Psoas muscle (tissue), 7 donors: ENCODE measurements at regions not wholly inside any gene's neighbourhood (a gene's known extent, or its start where the extent isn't known, plus 50 kb on each side); places are given as distances from the start of the nearest gene placed in this dataset.

ENCODE experiments used
- ATAC-seq, 4 donors: fragments of 200-7000 bp; cut with Tn5 transposase; one replicate each; pipeline ENCODE4 v1.9.1; 2020; ENCODE audit warnings: moderate library complexity in 3 of 4, mild to moderate bottlenecking in 2 of 4
- DNase-seq, 2 donors: peaks; one replicate each; pipeline ENCODE4 v3.0.0-alpha.2; 2020
- H3K27ac ChIP-seq: fragments of 200-600 bp; one replicate; pipeline ENCODE4 v1.8.0; 2022
- H3K27me3 ChIP-seq, 3 donors: fragments of 200-600 bp in 1 of 3; one replicate each; pipeline versions ENCODE4 v1.6.1 to v1.8.0; 2013 to 2022; ENCODE audit warnings: low read length in 2 of 3, mild to moderate bottlenecking in 2 of 3, moderate library complexity in 1 of 3; ENCODE audit not compliant: insufficient read depth in 3 of 3
- H3K36me3 ChIP-seq, 2 donors: fragments of 200-600 bp in 1 of 2; one replicate each; pipeline versions ENCODE4 v1.6.1 to v1.8.0; 2013 to 2022; ENCODE audit warnings: low read depth in 1 of 2, mild to moderate bottlenecking in 1 of 2, moderate library complexity in 1 of 2; ENCODE audit not compliant: insufficient read depth in 1 of 2
- H3K4me1 ChIP-seq: fragments of 200-600 bp; one replicate; pipeline ENCODE4 v1.8.0; 2022
- H3K4me3 ChIP-seq: fragments of 200-600 bp; one replicate; pipeline ENCODE4 v1.8.0; 2022; ENCODE audit warnings: mild to moderate bottlenecking
- H3K9me3 ChIP-seq: fragments of 200-600 bp; one replicate; pipeline ENCODE4 v1.8.0; 2022
- CTCF ChIP-seq: fragments of 200-600 bp; IDR thresholded peaks from one replicate; pipeline ENCODE4 v1.8.0; 2022; ENCODE audit warnings: antibody characterized with exemption
- WGBS, 3 donors: extraction: QIAGEN DNeasy Blood & Tissue Kit; methylation state at CpG; one replicate each; pipeline versions ENCODE4 v1.1.6 to v1.1.7; 2013; 5-methylcytosine and 5-hydroxymethylcytosine counted together
- intact Hi-C, 2 donors: fragments of 100-400 bp; cut with DNase I; formaldehyde crosslinking; loops; one replicate each; pipeline versions ENCODE4 v1.11.0 to v1.14.2; 2022
- donor health status: healthy with polysubstance abuse.
- donor health status: DM: no; HTN: no; CAD: no; lungs with moderate emphysema.
- donor health status: Bipolar disorder and iron deficiency.
- donor health status: healthy.
- donor health status: DM: yes; HTN: yes; CAD: no.
- donor health status: DM: no; HTN: no; CAD: no.
- donor health status: DM: yes; HTN: yes; CAD: no.

- Histone ChIP-seq H3K9me3 (no peaks in the 10 kb centered on the region), H3K27ac (no peak overlapping the region), H3K27me3 (peaks cover 0 to 16% (median 3%) of the 10 kb centered on the region in 3 donors), H3K36me3 (no peaks in the 10 kb centered on the region), H3K4me3 (no peak overlapping the region), H3K4me1 (no peaks in the 10 kb centered on the region)
- no peak for TF ChIP-seq CTCF
- DNase-seq (no peak), ATAC-seq (no peak)
- WGBS, 3 donors, result 96 to 100% (median 96%) methylated on average over 1 of the region's 1 CpG
- intact Hi-C loops, result no loop called here
Measured at GRCh38 chr7:68103319-68103718, 1106.7 kb downstream of the TYW1 start.

- intact Hi-C loops, result no loop called here
- Histone ChIP-seq H3K27me3 (peaks cover 0 to 14% (median 0%) of the 10 kb centered on the region in 3 donors), H3K27ac (no peak overlapping the region), H3K9me3 (no peaks in the 10 kb centered on the region), H3K36me3 (no peaks in the 10 kb centered on the region), H3K4me1 (no peaks in the 10 kb centered on the region), H3K4me3 (no peak overlapping the region)
- WGBS, 3 donors, result 8 to 24% (median 12%) methylated on average over 11 of the region's 11 CpGs
- no peak for DNase-seq
- no peak for ATAC-seq
- no peak for TF ChIP-seq CTCF
Measured at GRCh38 chr7:68107261-68107660, 1110.6 kb downstream of the TYW1 start.

GRCh38 chr7:68107968-68108367, 1111.3 kb downstream of the TYW1 start:
- Histone ChIP-seq H3K4me3 (no peak overlapping the region), H3K27ac (no peak overlapping the region), H3K9me3 (no peaks in the 10 kb centered on the region), H3K36me3 (no peaks in the 10 kb centered on the region), H3K27me3 (peaks cover 0 to 12% (median 0%) of the 10 kb centered on the region in 3 donors), H3K4me1 (no peaks in the 10 kb centered on the region)
- no peak for TF ChIP-seq CTCF
- 58 to 85% (median 84%) methylated on average over 2 of the region's 2 CpGs for WGBS, 3 donors
- ATAC-seq, result no peak
- intact Hi-C loops, result no loop called here
- DNase-seq, result no peak

- no peak for DNase-seq
- WGBS, 3 donors, result 84 to 93% (median 87%) methylated on average over 6 of the region's 6 CpGs
- no peak for ATAC-seq
- no peak for TF ChIP-seq CTCF
- peaks cover 0 to 12% (median 0%) of the 10 kb centered on the region in 3 donors for H3K27me3 ChIP-seq
- H3K4me1 ChIP-seq, result no peaks in the 10 kb centered on the region
- no peaks in the 10 kb centered on the region for H3K9me3 ChIP-seq
- H3K36me3 ChIP-seq, result no peaks in the 10 kb centered on the region
- H3K27ac ChIP-seq, result no peak overlapping the region
- intact Hi-C loops, result no loop called here
- no peak overlapping the region for H3K4me3 ChIP-seq
Measured at GRCh38 chr7:68109299-68109698, 1112.7 kb downstream of the TYW1 start.

GRCh38 chr7:68119411-68119810, 1122.8 kb downstream of the TYW1 start:
- no peak for ATAC-seq
- H3K9me3 ChIP-seq, result peaks cover 14% of the 10 kb centered on the region

More at GRCh38 chr7:68119411-68119810, 1122.8 kb downstream of the TYW1 start:
- H3K27ac ChIP-seq, result no peak overlapping the region
- intact Hi-C loops, result no loop called here
- 87 to 94% (median 87%) methylated on average over 5 of the region's 5 CpGs for WGBS, 3 donors
- H3K36me3 ChIP-seq, result no peaks in the 10 kb centered on the region
- TF ChIP-seq CTCF, result no peak
- no peak for DNase-seq
- no peaks in the 10 kb centered on the region for H3K4me1 ChIP-seq
- no peak overlapping the region for H3K4me3 ChIP-seq
- no peaks in the 10 kb centered on the region for H3K27me3 ChIP-seq
